Mesendoderm (in vitro differentiated cells): ENCODE measurements at regions not wholly inside any gene's neighbourhood (a gene's known extent, or its start where the extent isn't known, plus 50 kb on each side); places are given as distances from the start of the nearest gene placed in this dataset.
A peak's percentile ranks its signal among the peaks of the same experiment; 100 is the strongest.
"Not testable (repeated sequence)": the region's sequence is repeated elsewhere in the genome, so short reads cannot be mapped to it uniquely, and the experiment has no call there.

ENCODE experiments used
- DNase-seq: peaks from one replicate; pipeline ENCODE4 v3.0.0; 2013
- H2AK5ac ChIP-seq: 2 replicates; pipeline ENCODE4 v1.6.1; 2013; ENCODE audit warnings: low read length, inconsistent platforms
- H2BK120ac ChIP-seq: 2 replicates; pipeline ENCODE4 v1.6.1; 2013; ENCODE audit warnings: low read depth, mild to moderate bottlenecking, low read length, moderate library complexity, mixed read lengths
- H2BK15ac ChIP-seq: replicated peaks from 2 replicates; pipeline ENCODE4 v1.6.1; 2013; ENCODE audit warnings: low read depth, mild to moderate bottlenecking, moderate library complexity
- H2BK5ac ChIP-seq: 2 replicates; pipeline ENCODE4 v1.6.1; 2013; ENCODE audit warnings: low read length, inconsistent platforms
- H3K18ac ChIP-seq: 2 replicates; pipeline ENCODE4 v1.6.1; 2013; ENCODE audit warnings: mild to moderate bottlenecking, low read length, mixed read lengths
- H3K23ac ChIP-seq: one replicate; pipeline ENCODE4 v1.6.1; 2013; ENCODE audit warnings: low read length
- H3K27ac ChIP-seq: 2 replicates; pipeline ENCODE4 v1.5.1; 2013; ENCODE audit warnings: low read depth, mild to moderate bottlenecking, inconsistent platforms, low read length, moderate library complexity
- H3K27me3 ChIP-seq: 2 replicates; pipeline ENCODE4 v1.6.1; 2013; ENCODE audit warnings: low read length, control low read depth, mild to moderate bottlenecking, inconsistent platforms; ENCODE audit not compliant: insufficient read depth, poor library complexity
- H3K36me3 ChIP-seq: 2 replicates; pipeline ENCODE4 v1.6.1; 2013; ENCODE audit warnings: low read length, inconsistent platforms; ENCODE audit not compliant: control insufficient read depth, insufficient read depth
- H3K4ac ChIP-seq: one replicate; pipeline ENCODE4 v1.6.1; 2013; ENCODE audit warnings: low read depth, mild to moderate bottlenecking, low read length, moderate library complexity
- H3K4me1 ChIP-seq: 2 replicates; pipeline ENCODE4 v1.6.1; 2013; ENCODE audit warnings: low read depth, low read length, inconsistent platforms; ENCODE audit not compliant: control insufficient read depth
- H3K4me2 ChIP-seq: 2 replicates; pipeline ENCODE4 v1.6.1; 2013; ENCODE audit warnings: low read length
- H3K4me3 ChIP-seq: 2 replicates; pipeline ENCODE4 v1.5.1; 2013; ENCODE audit warnings: mild to moderate bottlenecking, low read length
- H3K56ac ChIP-seq: one replicate; pipeline ENCODE4 v1.6.1; 2013; ENCODE audit warnings: low read length
- H3K79me1 ChIP-seq: 2 replicates; pipeline ENCODE4 v1.6.1; 2013; ENCODE audit warnings: low read length, inconsistent platforms
- H3K79me2 ChIP-seq: 2 replicates; pipeline ENCODE4 v1.6.1; 2013; ENCODE audit warnings: mild to moderate bottlenecking, low read length; ENCODE audit not compliant: control insufficient read depth, insufficient read depth
- H3K9ac ChIP-seq: 2 replicates; pipeline ENCODE4 v1.6.1; 2013; ENCODE audit warnings: low read length, inconsistent platforms
- H4K5ac ChIP-seq: one replicate; pipeline ENCODE4 v1.6.1; 2013; ENCODE audit warnings: low read length
- H4K8ac ChIP-seq: one replicate; pipeline ENCODE4 v1.6.1; 2013; ENCODE audit warnings: low read depth, mild to moderate bottlenecking, control low read depth, low read length, moderate library complexity
- WGBS: extraction: QIAGEN DNeasy Blood & Tissue Kit; methylation state at CpG from one replicate; pipeline ENCODE4 v1.1.7; 2013; ENCODE audit warnings: low lambda C conversion rate, missing lambda C conversion rate; ENCODE audit not compliant: insufficient coverage; ENCODE audit errors: extremely low coverage; 5-methylcytosine and 5-hydroxymethylcytosine counted together

GRCh38 chr16:29202642-29203041, 203.9 kb downstream of the NPIPB11 start:
- H3K4me2 ChIP-seq, H4K5ac ChIP-seq, H3K4me3 ChIP-seq, H2BK120ac ChIP-seq, H3K9ac ChIP-seq, H3K27me3 ChIP-seq, H3K4ac ChIP-seq, H3K18ac ChIP-seq, H2AK5ac ChIP-seq, H3K27ac ChIP-seq, H4K8ac ChIP-seq, H2BK5ac ChIP-seq, H3K56ac ChIP-seq, H3K79me2 ChIP-seq, H3K79me1 ChIP-seq, H3K23ac ChIP-seq, H3K4me1 ChIP-seq, H2BK15ac ChIP-seq, H3K36me3 ChIP-seq: not testable (repeated sequence)
- DNase-seq: peak; percentile 5
- no CpG with 5 or more reads among the region's 10 CpGs for WGBS

GRCh38 chr16:29202025-29202632, 204.4 kb downstream of the NPIPB11 start:
- H3K27ac ChIP-seq, DNase-seq: not testable (repeated sequence)

GRCh38 chr16:29201296-29202024, 205.1 kb downstream of the NPIPB11 start:
- H3K4me1 ChIP-seq, H3K23ac ChIP-seq, H4K8ac ChIP-seq, H2BK120ac ChIP-seq, H3K9ac ChIP-seq, H2AK5ac ChIP-seq, H3K79me1 ChIP-seq, H2BK5ac ChIP-seq, H3K36me3 ChIP-seq, H3K27ac ChIP-seq, H3K18ac ChIP-seq, H2BK15ac ChIP-seq, H4K5ac ChIP-seq, H3K56ac ChIP-seq, DNase-seq, H3K79me2 ChIP-seq, H3K4me2 ChIP-seq, H3K4ac ChIP-seq, H3K4me3 ChIP-seq, H3K27me3 ChIP-seq: not testable (repeated sequence)
- no CpG with 5 or more reads among the region's 25 CpGs for WGBS

More at GRCh38 chr16:29202025-29202632, 204.4 kb downstream of the NPIPB11 start:
- not testable (repeated sequence) for H3K23ac ChIP-seq, H3K4me3 ChIP-seq, H2BK15ac ChIP-seq, H3K27me3 ChIP-seq, H3K36me3 ChIP-seq, H4K5ac ChIP-seq, H3K79me2 ChIP-seq, H2AK5ac ChIP-seq, H3K4ac ChIP-seq, H3K9ac ChIP-seq, H3K4me1 ChIP-seq, H3K4me2 ChIP-seq, H3K79me1 ChIP-seq, H2BK5ac ChIP-seq, H2BK120ac ChIP-seq, H4K8ac ChIP-seq, H3K56ac ChIP-seq, H3K18ac ChIP-seq
- no CpG with 5 or more reads among the region's 8 CpGs for WGBS

- H3K79me1 ChIP-seq, H3K4me1 ChIP-seq, H4K8ac ChIP-seq, H3K4me2 ChIP-seq, H3K79me2 ChIP-seq, H3K4ac ChIP-seq, DNase-seq, H2AK5ac ChIP-seq, H3K9ac ChIP-seq, H3K18ac ChIP-seq, H3K4me3 ChIP-seq, H2BK15ac ChIP-seq, H2BK120ac ChIP-seq, H3K56ac ChIP-seq, H3K23ac ChIP-seq, H3K27ac ChIP-seq, H4K5ac ChIP-seq, H3K27me3 ChIP-seq, H2BK5ac ChIP-seq, H3K36me3 ChIP-seq: not testable (repeated sequence)
- no CpG with 5 or more reads among the region's 9 CpGs for WGBS
Observed at GRCh38 chr16:29200681-29201080, 205.8 kb downstream of the NPIPB11 start.

GRCh38 chr16:29200135-29200601, 206.3 kb downstream of the NPIPB11 start:
- H3K4me1 ChIP-seq, H3K18ac ChIP-seq, H3K4me2 ChIP-seq, H3K4ac ChIP-seq, H3K4me3 ChIP-seq, H3K9ac ChIP-seq, H4K5ac ChIP-seq, H2BK15ac ChIP-seq, DNase-seq, H3K36me3 ChIP-seq, H3K79me2 ChIP-seq, H3K27ac ChIP-seq, H2BK5ac ChIP-seq, H4K8ac ChIP-seq, H3K56ac ChIP-seq, H2BK120ac ChIP-seq, H2AK5ac ChIP-seq, H3K79me1 ChIP-seq, H3K27me3 ChIP-seq, H3K23ac ChIP-seq: not testable (repeated sequence)
- no CpG with 5 or more reads among the region's 12 CpGs for WGBS
